PC-9 (cell line): ENCODE measurements at regions not wholly inside any gene's neighbourhood (a gene's known extent, or its start where the extent isn't known, plus 50 kb on each side); places are given as distances from the start of the nearest gene placed in this dataset.

ENCODE experiments used
- BruUV-seq: library from RNA; stranded (reverse); fragments of 400-500 nt; replicated peaks from 2 replicates; lab custom pipeline; 2021; lab: Mats Ljungman, UMichigan
- CTCF ChIA-PET: fragments of 300-600 bp; sonication (Branson Sonifier 250); formaldehyde crosslinking; loops from one replicate; lab custom pipeline; 2022; ENCODE audit warnings: antibody characterized with exemption; lab: Charles Lee
- POLR2A ChIA-PET: fragments of 300-600 bp; sonication (Branson Sonifier 250); formaldehyde crosslinking; loops from one replicate; lab custom pipeline; 2022; ENCODE audit warnings: antibody characterized with exemption; ENCODE audit not compliant: unreplicated experiment; lab: Charles Lee
- DNase-seq, 2 experiments: peaks; one replicate each; pipeline versions ENCODE4 v3.0.0 to v3.0.0-alpha.2; 2015 to 2022; ENCODE audit warnings: mixed read lengths in 1 of 2
- H2AFZ ChIP-seq: fragments of 200-600 bp; sonication (generic); 2 replicates; pipeline ENCODE4 v1.8.1; 2017; ENCODE audit warnings: antibody characterized with exemption
- H3F3A ChIP-seq: fragments of 200-600 bp; sonication (generic); 2 replicates; pipeline ENCODE4 v1.8.1; 2017; ENCODE audit warnings: antibody characterized with exemption, mild to moderate bottlenecking, low read depth; ENCODE audit not compliant: insufficient read depth
- H3K27ac ChIP-seq: fragments of 200-600 bp; sonication (generic); 2 replicates; pipeline ENCODE4 v1.6.1; 2016; ENCODE audit warnings: mixed run types
- H3K27me3 ChIP-seq: fragments of 200-600 bp; sonication (generic); 2 replicates; pipeline ENCODE4 v1.6.1; 2016; ENCODE audit warnings: low read depth, mixed run types; ENCODE audit not compliant: insufficient read depth
- H3K36me3 ChIP-seq: fragments of 200-600 bp; sonication (generic); 2 replicates; pipeline ENCODE4 v1.6.1; 2016; ENCODE audit warnings: low read depth, mixed run types
- H3K4me1 ChIP-seq: fragments of 200-600 bp; sonication (generic); replicated peaks from 2 replicates; pipeline ENCODE4 v1.6.1; 2016; ENCODE audit warnings: mixed run types; ENCODE audit not compliant: insufficient read depth
- H3K4me2 ChIP-seq: fragments of 200-600 bp; sonication (generic); 2 replicates; pipeline ENCODE4 v1.6.1; 2017; ENCODE audit warnings: mixed run types
- H3K4me3 ChIP-seq: fragments of 200-600 bp; sonication (generic); 2 replicates; pipeline ENCODE4 v1.6.1; 2016; ENCODE audit warnings: mixed run types
- H3K79me2 ChIP-seq: fragments of 200-600 bp; sonication (generic); 2 replicates; pipeline ENCODE4 v1.6.1; 2017; ENCODE audit warnings: low read depth, mixed run types
- H3K9me2 ChIP-seq: fragments of 200-600 bp; sonication (generic); 2 replicates; pipeline ENCODE4 v1.8.1; 2017; ENCODE audit warnings: mild to moderate bottlenecking; ENCODE audit not compliant: insufficient read depth
- H3K9me3 ChIP-seq: fragments of 200-600 bp; sonication (generic); 2 replicates; pipeline ENCODE4 v1.8.1; 2016; ENCODE audit warnings: low read depth; ENCODE audit not compliant: insufficient read depth
- H4K20me1 ChIP-seq: fragments of 200-600 bp; sonication (generic); 2 replicates; pipeline ENCODE4 v1.8.1; 2017; ENCODE audit not compliant: insufficient read depth
- CTCF ChIP-seq: fragments of 200-600 bp; sonication (generic); conservative IDR thresholded peaks from 2 replicates; pipeline ENCODE4 v1.6.1; 2017; ENCODE audit warnings: mixed run types, antibody characterized with exemption, mild to moderate bottlenecking, moderate library complexity
- EZH2 ChIP-seq: fragments of 200-600 bp; sonication (generic); IDR thresholded peaks from 2 replicates; pipeline ENCODE4 v1.8.0; 2017; ENCODE audit warnings: antibody characterized with exemption, low read depth
- intact Hi-C: fragments of 100-400 bp; cut with micrococcal nuclease; formaldehyde crosslinking; loops from one replicate; pipeline ENCODE4 v1.10.0; 2022; ENCODE audit not compliant: unreplicated experiment

GRCh38 chr9:85331626-85332025 lies 410.1 kb downstream of the AGTPBP1 start:
- no peaks in the 10 kb centered on the region for H4K20me1 ChIP-seq
- intact Hi-C loops = no loop called here
- no peak for TF ChIP-seq EZH2
- no peak for TF ChIP-seq CTCF
- no peaks in the 10 kb centered on the region for H3K79me2 ChIP-seq
- no peak overlapping the region for H3K4me2 ChIP-seq
- H3K27ac ChIP-seq = no peak overlapping the region
- no TSS peak for BruUV-seq
- H3K4me1 ChIP-seq = no peaks in the 10 kb centered on the region
- POLR2A ChIA-PET = no interaction called here
- no peaks in the 10 kb centered on the region for H3K9me3 ChIP-seq
- H3K36me3 ChIP-seq = no peaks in the 10 kb centered on the region
- H2AFZ ChIP-seq = no peak overlapping the region
- H3F3A ChIP-seq = no peaks in the 10 kb centered on the region
- 0 out of 2 replicates have a peak, but pooled peaks cover 4% of the 10 kb centered on the region for H3K9me2 ChIP-seq
- CTCF ChIA-PET = no interaction called here
- DNase-seq = no peak
- no peak overlapping the region for H3K4me3 ChIP-seq
- no peaks in the 10 kb centered on the region for H3K27me3 ChIP-seq

- no peaks in the 10 kb centered on the region for H3K27me3 ChIP-seq
- no peak overlapping the region for H3K4me3 ChIP-seq
- TF ChIP-seq EZH2 (no peak), CTCF (no peak)
- no peaks in the 10 kb centered on the region for H3K4me1 ChIP-seq
- H3F3A ChIP-seq = no peaks in the 10 kb centered on the region
- H3K9me2 ChIP-seq = 0 out of 2 replicates have a peak, but pooled peaks cover 4% of the 10 kb centered on the region
- H3K27ac ChIP-seq = no peak overlapping the region
- intact Hi-C loops = no loop called here
- no peak for DNase-seq
- CTCF ChIA-PET = no interaction called here
- no TSS peak for BruUV-seq
- no peaks in the 10 kb centered on the region for H3K9me3 ChIP-seq
- no peaks in the 10 kb centered on the region for H4K20me1 ChIP-seq
- no peaks in the 10 kb centered on the region for H3K36me3 ChIP-seq
- no peak overlapping the region for H3K4me2 ChIP-seq
- no peak overlapping the region for H2AFZ ChIP-seq
- H3K79me2 ChIP-seq = no peaks in the 10 kb centered on the region
- POLR2A ChIA-PET = no interaction called here
Observed at GRCh38 chr9:85322592-85322991, 419.2 kb downstream of the AGTPBP1 start.

GRCh38 chr9:85321561-85321960 lies 420.2 kb downstream of the AGTPBP1 start:
- ChIA-PET POLR2A (no interaction called here), CTCF (no interaction called here)
- Histone ChIP-seq H3K36me3 (no peaks in the 10 kb centered on the region), H2AFZ (no peak overlapping the region), H3K79me2 (no peaks in the 10 kb centered on the region), H3K4me1 (no peaks in the 10 kb centered on the region), H3K4me2 (no peak overlapping the region), H3K9me2 (no peaks in the 10 kb centered on the region), H3K27ac (no peak overlapping the region), H3K27me3 (no peaks in the 10 kb centered on the region), H3K4me3 (no peak overlapping the region), H3K9me3 (no peaks in the 10 kb centered on the region), H4K20me1 (no peaks in the 10 kb centered on the region), H3F3A (no peaks in the 10 kb centered on the region)
- intact Hi-C loops = no loop called here
- TF ChIP-seq CTCF (no peak), EZH2 (no peak)
- DNase-seq = no peak
- no TSS peak for BruUV-seq
